Limb (tissue), 2 donors: ENCODE measurements at regions not wholly inside any gene's neighbourhood (a gene's known extent, or its start where the extent isn't known, plus 50 kb on each side); places are given as distances from the start of the nearest gene placed in this dataset.

Experiments used
- DNase-seq, 2 donors: peaks; one replicate each; pipeline ENCODE4 v3.0.0-alpha.2; 2016; ENCODE audit errors: extremely low spot score in 2 of 2

DNA sequence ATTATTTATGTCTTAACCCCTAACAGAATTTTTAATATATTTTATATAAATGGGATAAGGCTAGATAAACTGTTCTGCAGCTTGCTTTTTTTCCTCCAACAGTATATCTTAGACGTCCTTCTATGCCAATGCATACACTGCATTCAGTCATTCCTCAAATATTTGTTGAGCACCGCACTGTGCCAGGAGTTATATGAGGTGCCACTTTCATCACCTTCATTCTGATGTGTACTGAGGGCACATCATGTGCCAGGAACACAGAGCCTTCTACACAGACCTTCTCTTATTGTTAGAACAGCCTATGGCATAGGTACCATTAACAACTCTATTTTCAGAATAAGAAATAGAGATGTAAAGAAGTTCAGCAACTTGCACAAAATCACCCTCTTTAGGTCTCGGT, 570.1 kb downstream of the CDK5RAP2 start:
- DNase-seq = no peak

DNA sequence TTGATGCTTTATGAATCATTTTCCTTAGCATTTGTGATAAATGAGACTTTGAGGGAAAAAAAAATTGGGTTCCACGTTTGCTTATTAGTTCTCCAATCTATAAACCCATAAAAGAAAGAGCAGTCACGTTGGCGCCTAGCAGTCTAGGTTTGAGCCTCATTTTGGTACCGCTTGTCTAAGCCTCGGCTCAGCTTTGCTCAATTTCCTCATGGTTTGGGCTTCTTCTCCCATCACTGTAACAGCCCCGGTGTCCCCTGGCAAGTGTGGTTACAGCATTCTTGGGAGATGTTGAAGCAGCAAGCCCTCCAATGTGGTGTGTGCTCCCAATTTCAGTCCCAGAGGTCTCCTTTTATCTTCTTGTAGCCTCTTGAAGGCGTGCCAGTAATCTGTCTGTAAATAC, 578.4 kb downstream of the CDK5RAP2 start:
- DNase-seq = no peak

DNA sequence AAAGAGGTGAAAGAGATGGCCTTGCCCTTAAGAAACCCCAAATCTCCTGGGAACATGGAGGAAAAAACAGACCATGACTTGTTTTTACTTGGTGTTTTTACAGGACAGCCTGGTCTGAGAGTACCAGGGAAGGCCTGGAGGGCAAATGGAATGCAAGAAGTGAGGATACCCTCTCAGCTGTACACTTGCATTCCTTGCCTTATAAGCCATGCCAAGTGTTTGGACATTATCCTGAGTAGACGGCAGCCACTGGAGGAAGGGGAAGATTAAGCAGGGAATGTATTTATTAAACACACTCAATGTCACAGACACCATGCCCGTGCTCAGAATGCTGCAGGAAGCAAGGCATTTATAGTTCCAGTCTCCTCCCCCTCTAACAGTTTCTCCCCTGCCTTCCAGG, 581.4 kb downstream of the CDK5RAP2 start:
- no peak for DNase-seq

DNA sequence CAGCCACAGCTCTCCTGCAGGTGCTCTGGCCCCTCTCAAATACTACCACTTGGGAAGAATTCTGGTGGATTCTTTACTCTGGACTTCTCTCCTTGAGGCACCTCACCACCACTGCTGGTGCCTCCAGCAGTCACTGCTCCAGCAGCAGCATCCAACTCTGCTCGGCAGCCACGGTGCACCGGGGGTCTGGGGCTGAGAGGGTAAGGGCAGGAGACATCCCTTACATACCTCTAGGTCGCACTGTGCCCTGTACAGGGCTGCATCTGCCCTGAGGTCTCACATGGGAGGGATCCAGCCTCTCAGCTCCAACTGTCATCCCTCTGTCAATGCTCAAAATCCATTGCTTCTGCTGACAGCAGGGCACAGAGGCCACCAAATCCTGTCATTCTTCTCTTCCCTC, 588.2 kb downstream of the CDK5RAP2 start:
- DNase-seq = no peak

DNA sequence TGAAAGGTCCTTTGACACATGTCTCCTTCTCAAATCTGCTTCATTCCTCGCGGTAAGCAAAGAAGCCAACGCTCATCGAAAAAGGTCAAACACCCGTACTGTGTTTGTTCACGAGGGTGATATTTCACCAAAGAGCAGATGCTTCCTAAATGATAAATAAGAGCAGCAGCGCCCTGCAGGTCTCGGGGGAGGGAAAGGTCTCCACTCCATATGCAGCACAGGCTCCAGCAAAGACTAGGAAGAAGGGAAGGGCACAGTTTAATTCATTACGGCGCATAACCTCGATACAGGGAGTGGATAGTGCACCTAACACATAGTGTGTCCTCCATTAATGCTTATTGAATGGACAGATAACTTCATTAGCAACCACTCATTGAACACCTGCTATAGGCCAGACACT, 593.3 kb downstream of the CDK5RAP2 start:
- no peak for DNase-seq

DNA sequence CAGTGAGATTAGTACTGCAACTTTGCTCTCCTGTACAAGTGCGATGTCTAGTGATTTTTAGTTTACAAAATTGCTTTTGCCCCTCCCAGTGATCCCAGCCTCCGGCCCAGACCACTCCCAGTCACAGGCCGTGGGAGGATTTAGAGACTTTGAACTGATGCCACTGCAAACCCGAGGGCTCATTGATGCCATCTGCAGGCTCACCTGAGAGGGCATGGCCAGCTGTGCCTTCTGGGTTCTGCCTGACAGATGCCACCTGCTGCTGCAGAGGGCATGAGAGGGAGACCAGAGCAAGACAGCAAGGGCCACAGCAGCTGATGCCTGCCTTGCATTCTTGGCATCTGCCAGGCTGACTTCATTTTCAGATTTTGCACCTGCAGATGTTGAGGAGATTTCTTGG, 593.8 kb downstream of the CDK5RAP2 start:
- DNase-seq = no peak

DNA sequence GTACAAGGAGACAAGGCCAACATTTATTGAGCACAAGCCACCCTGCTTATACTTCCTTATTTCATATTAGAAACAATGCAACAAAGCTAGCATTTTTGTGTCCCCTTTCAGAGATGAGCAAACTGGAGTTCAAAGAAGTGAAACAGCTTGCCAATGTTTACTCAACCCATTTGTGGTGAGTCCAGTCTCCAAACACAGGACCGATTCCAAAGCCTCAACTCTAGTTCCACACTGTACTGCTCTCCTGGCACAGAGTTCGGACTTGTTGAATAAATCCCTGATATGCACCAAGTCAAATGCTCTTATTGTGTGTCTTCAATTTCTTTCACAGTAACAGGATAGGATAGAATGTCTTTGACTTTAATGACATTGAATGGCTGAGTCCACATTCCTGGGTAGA, 604.8 kb upstream of the BRINP1 start:
- DNase-seq = no peak

DNA sequence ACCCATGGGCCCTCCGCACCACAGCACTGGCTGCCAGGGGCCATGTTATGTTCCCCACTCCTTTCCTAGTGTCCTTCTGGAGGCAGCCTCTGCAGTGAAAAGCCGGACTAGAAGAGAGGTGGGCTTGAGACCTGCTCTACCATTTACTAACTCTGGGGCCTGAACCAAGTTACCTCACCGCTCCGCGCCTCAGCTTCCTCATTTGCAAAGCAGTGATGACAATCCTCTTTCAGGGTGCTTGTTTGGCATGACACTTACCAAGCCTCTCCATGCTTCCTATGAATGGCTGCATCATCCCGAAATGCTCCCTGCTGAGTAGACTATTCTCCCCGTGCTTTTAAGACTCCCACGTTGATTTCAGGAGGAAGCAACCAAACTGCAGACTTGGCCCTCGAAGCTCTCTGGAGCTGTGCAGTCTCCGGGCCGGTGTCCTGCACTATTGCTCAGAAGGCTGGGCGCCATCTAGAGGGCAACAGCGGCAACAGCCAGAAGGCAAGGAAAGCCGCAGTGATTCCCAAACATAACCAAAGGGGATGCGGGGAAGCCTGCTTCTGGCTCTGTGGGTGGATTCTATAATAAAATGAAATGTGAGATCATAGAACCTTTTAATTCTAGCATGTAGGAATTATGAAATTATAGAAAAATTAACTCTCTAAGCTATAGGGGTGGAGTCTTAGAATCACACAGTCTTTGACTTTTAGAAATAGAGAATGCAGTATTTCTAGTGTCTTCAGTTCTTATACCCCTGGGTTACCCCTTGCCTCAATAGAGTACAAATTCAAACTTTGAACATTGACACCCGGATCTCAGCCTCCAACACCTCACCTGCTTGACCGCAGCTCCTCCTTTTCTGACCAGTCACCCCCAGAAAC, 599.8 kb upstream of the BRINP1 start:
- DNase-seq = peak; percentile 83 to 85

DNA sequence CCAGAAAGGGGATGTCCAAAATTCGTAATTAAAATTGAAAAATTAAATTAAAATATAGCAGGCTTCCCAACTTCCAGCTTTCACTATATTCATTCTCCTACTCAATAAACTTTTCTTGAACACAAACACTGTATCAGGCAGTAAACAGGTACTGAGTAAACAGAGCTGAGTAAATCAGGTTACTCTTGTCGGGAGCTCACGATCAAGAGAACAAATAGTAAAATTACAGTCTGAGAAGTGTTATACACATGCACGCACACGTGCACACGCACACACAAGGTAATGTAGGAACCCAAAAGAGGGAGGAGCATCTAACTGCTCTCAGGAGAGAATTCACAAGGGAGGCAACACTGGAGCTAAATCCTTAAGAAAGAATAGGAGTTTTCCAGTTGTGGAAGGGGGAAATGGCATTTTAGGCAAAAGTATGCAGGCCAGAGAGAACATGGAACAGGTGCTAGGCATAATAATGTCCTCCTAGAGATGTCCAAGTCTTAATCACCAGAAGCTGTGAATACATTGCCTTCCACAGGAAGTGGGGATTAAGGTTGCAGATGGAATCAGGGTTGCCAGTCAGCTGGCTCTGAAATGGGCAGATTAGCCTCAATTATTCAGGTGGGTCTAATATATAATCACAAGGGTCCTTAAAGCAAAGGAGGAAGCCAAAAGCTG, 598.8 kb upstream of the BRINP1 start:
- no peak for DNase-seq

DNA sequence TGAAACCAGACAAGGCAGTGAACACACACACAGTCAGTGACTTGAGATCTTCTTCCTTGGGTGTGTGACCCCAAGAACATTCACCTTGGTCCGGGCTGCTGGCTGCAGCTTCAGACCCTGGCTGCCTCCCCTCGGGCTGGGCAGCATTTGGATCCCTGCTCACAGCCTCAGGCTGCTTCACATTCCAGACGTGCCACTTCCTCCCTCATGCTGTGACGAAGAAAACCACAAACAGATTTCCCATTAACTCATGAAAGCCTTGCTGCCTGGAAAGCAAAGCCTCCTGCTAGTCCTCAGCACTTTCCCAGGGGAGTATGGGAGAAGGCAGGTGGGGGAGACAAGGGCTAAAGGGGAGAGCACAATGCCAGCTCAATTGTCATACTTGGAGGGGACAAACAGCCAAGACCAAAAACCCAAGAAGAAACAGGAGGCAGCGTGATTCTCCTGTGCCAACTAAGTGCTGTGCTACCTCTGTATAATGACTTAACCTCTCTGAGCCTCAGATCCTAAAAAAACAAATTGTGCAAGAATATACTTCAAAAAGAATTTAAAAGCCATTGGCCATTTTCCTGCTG, 594.6 kb upstream of the BRINP1 start:
- DNase-seq = peak; percentile 36 to 53

DNA sequence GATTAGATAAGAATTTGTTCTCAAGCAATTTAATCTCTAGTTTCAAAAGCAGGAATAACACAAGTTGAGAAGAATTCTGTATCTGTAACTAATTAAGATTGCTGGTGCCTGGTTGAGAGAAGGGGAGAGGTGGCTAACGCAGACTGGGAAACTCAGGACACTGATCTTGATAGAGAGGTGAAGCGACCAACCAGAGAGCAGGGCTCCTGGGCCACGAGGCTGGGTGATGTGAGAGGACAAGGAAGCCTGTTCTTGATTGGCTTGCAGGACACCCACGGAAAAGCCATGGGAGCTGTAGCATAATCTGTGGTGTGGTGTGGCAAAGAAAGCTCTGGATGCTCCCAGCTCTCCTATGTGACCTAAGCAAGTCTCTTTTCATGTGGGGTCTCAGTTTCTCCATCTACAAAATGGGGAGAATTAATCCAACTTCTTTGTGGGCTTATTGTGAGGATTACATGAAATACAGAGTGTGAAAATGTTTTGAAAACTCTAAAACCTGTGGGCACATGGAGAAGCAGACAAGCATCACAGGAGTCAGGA, 594.1 kb upstream of the BRINP1 start:
- no peak for DNase-seq

DNA sequence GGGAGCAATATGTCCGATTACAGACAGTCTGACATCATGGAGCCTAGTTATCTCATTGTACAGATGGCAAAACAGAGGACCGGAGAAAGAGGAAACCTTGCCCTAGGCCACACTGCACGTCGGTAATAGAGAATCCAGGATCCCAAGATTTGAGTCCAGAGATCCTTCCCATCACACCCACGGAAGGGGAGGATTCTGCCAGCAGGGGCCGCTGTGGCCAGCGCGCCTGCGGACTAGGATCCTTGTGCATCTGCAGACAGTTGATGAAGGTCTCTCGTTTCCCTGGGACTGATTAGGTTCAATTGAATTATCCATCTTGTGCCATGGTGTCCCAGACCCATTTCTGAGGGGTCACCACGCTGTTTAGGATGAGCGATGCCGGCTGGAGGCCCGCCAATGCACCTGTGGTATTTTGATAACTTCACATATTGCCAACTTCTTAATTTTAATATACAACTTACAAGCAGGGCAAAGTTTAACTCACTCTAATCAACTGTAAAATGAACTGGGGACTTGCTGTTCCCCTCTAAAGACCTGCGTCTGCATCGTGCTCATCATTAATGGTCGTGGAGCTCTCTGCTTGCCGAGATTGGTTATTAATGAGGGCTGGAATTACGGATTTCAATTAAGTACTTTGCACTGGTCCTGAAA, 592.7 kb upstream of the BRINP1 start:
- DNase-seq = peak in 1 of 2 donors; percentile 63

DNA sequence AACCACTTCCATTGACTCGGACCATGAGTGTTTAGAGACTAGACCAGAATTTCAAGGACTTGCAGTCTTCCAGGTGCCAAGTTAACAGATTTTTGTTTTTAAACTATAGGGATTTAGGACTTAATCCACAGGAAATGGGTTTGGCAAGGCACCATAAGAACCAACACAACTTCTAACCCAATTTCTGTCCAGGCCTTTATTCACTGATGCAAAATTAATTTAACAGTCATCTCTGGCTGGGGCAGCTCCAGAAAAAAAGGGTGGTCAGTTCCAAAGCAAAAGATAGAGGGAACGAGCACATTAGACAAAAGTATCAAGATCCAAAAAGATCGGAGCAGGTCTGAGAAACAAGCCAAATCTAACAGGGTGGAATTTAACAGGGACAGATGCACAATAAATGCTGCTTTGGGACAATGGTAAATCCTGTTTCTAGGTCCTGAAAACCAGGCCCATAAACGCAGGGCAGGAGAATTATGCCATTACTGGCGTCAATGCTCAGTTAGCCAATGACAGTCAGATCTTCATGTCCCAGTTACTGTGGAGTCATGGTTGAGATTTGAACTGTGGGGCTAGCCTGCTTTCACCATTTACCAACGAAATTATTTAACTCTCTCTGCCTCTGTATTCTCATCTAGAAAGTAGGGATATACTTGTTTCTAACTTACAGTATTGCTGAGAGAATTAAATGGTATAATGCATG, 590.8 kb upstream of the BRINP1 start:
- DNase-seq = no peak

DNA sequence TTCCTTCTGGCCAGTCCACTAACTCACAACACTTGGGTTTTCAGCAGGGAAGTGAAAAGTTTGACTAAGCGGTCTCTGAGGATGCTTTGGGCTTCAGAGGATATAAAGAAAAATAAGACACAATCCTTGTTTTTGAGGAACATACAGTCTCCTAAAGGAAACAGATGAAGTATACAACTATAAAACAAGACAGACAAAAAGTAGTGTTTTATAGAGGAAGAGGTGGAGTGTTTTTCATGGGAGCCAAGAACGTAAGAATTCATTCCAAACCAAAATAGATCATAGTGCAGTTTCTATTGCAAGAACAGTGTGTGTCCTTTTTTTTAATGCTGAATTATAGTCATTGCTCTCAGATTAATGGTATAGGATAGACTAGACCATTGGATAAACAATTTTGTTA, 586.9 kb upstream of the BRINP1 start:
- no peak for DNase-seq

DNA sequence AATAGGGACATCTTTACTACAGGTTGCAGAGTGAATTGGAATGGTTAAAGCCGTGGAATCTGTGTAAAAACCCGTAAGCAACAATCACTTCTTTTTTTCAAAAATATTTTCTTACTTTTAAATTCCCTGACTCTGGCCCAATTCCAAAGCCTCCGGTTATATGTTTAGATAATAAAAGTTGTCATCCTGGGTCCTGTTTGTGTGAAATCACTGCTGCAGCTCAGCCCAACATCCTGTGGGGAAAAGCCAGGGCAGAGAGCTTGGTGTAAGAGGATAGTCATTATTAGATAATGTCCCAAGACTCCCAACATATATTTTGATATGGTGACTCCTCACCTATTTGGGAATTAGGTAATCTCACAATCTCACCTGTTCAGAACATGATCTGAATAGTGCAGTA, 586.0 kb upstream of the BRINP1 start:
- no peak for DNase-seq

DNA sequence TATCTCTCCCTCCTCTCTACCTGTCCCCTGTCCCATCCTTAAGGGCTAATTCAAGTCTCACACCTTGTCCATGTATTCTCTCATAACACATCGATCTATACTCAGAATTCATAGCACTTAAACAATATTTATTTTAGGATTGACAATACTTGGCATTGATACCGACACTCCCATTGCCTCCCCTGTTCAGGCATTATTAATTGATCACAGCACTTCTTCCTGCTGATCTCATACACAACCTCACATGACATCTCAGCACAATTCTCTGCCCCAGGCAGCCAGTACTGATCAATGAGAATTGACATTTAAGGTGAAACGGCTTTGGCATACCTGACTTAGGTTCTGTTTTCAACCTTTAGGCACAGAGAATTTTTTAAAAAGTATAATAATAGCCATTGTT, 582.4 kb upstream of the BRINP1 start:
- DNase-seq = no peak

DNA sequence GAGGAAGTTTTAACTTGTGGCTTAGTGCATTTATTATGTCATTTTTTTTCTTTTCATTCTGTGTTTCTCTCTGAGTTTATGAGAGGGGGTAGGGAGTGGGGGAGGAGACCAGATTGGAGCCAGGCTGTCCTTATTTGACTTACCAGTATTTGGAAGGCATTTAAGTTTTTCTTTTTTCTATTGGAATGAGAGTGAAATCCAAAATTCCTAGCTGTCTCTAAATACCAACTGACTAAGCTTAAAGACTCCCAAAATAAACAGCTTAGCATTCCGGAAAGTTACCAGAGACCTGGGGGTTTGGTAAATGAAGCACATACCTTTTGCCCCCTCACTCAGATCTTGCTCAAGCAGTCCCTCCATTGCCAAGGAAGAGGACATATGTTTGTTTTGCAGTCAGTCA, 581.9 kb upstream of the BRINP1 start:
- no peak for DNase-seq

DNA sequence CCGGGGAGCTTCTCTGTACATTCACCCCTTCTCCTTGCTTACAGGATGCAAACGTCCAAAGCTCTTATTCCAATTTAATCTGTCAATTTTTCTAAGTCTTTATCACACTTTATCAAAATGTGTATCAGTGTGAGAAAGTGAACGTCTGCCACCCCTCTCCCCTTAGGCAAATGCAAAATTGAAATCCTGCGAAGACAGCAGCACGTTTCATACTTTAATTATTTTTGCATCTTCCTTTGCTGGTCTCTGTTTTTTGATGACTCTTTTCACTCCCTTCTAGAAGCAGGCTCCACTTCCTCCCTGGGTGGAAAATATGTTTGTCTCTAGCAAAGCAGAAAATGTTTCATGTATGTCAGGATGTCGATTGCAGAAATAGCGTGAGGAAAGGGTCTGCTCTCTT, 576.5 kb upstream of the BRINP1 start:
- DNase-seq = no peak

DNA sequence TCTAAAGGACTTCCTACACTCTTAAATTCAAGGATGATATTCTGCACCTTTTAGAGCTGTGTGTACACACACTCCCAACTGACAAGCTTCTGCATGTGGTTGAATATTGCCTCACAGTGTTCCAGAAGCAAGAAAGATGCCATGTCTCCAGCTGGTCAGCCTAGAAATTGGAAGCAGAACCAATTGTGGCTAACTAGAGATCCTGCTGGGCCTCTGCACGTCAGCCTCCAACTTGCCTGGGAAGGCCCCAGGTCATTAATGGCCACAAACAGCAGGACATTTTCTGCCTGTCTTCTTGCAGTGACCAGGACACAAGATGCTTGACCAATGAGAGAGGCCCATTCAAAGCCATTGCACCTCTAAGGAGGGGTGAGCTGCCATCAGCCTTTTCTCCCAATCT, 571.9 kb upstream of the BRINP1 start:
- DNase-seq = no peak

DNA sequence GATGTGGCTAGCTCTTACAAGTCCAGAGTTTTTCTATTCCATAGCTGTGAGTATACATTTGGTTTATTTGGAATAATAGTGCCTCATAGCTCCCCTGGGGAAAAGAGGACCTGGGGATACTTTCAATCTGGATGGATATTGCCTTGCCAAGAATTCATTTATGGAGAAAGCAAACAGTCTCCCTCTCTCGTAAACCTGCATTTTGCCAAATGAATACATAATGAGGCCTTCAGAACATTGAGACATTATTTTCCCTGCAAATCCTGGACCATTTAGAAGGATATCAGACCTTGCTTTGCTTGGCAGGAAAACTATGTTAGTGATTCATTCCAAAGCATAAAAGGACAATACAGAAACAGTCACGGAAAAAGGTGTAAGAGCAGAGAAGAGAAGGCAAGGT, 569.6 kb upstream of the BRINP1 start:
- no peak for DNase-seq

DNA sequence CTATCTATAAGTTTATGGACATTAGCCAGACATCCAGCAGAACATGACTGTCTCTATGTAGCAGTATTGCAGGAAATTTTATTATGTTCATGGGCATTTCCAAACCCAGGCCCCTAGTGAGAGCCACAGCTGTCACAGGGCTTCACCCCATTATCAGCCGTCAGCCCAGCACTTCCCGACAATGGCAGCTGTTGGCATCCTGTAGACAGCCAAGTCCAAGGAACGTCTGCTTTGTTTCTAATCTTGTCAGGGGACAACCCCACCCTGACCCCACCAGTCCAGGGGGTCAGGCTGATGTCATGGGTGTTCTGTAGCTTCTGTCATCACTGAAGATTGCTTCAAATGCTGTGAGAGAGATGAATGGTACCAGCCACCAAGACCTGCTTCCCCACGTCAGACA, 565.3 kb upstream of the BRINP1 start:
- DNase-seq = peak; percentile 14 to 37
